ENCODE measurements at regions not wholly inside any gene's neighbourhood (a gene's known extent, or its start where the extent isn't known, plus 50 kb on each side); places are given as distances from the start of the nearest gene placed in this dataset.

- TF ChIP-seq ZNF274 (IDR thresholded peaks at IDR 0.05; ENCODE audit: low read depth, low read length) = no peak
- TF ChIP-seq YY1 (IDR thresholded peaks at IDR 0.05; ENCODE audit: insufficient read depth, insufficient read length) = no peak
- TF ChIP-seq SUZ12 (IDR thresholded peaks at IDR 0.05; ENCODE audit: extremely low read depth, insufficient read depth, insufficient read length) = no peak
These were observed 641.5 kb downstream of the FAT4 start for GRCh38 chr4:125956276-125956675.
